GM12892 (cell line): ENCODE measurements at regions not wholly inside any gene's neighbourhood (a gene's known extent, or its start where the extent isn't known, plus 50 kb on each side); places are given as distances from the start of the nearest gene placed in this dataset.

ENCODE experiments used
- DNase-seq: peaks from one replicate; pipeline ENCODE4 v3.0.0; 2011; ENCODE audit not compliant: insufficient read length
- FAIRE-seq: peaks from 2 replicates; lab custom pipeline; 2011; peaks lifted over from hg19 to GRCh38; lab: Jason Lieb, UNC
- POLR2A ChIP-seq: IDR thresholded peaks from 2 replicates; pipeline ENCODE4 v1.6.1; 2011; ENCODE audit warnings: low read depth, low read length, control low read depth
- POLR2AphosphoS5 ChIP-seq: IDR thresholded peaks from 2 replicates; pipeline ENCODE4 v1.6.1; 2011; ENCODE audit warnings: low read depth, low read length, control low read depth
- TAF1 ChIP-seq: IDR thresholded peaks from 2 replicates; pipeline ENCODE4 v1.6.1; 2011; ENCODE audit warnings: low read depth, mild to moderate bottlenecking, control low read depth, low read length, borderline replicate concordance

- FAIRE-seq (no peak), DNase-seq (no peak)
- no peak for TF ChIP-seq POLR2AphosphoS5
- TF ChIP-seq POLR2A: no peak
- TF ChIP-seq TAF1: no peak
Measured at GRCh38 chr19:31223740-31224534, 125.3 kb downstream of the TSHZ3 start.

GRCh38 chr19:31220540-31220939 lies 128.7 kb downstream of the TSHZ3 start:
- no peak for FAIRE-seq
- TF ChIP-seq POLR2A: no peak
- no peak for TF ChIP-seq POLR2AphosphoS5
- no peak for TF ChIP-seq TAF1
- DNase-seq: no peak

GRCh38 chr19:31214997-31215396 lies 134.2 kb downstream of the TSHZ3 start:
- DNase-seq: no peak
- TF ChIP-seq POLR2A (no peak), POLR2AphosphoS5 (no peak), TAF1 (no peak)
- FAIRE-seq: no peak

- TF ChIP-seq TAF1 (no peak), POLR2AphosphoS5 (no peak), POLR2A (no peak)
- DNase-seq (no peak), FAIRE-seq (no peak)
Measured at GRCh38 chr19:31214086-31214485, 135.2 kb downstream of the TSHZ3 start.

- FAIRE-seq: no peak
- TF ChIP-seq POLR2AphosphoS5 (no peak), TAF1 (no peak), POLR2A (no peak)
- no peak for DNase-seq
Measured at GRCh38 chr19:31211088-31211487, 138.1 kb downstream of the TSHZ3 start.

GRCh38 chr19:31205887-31206518 lies 143.2 kb downstream of the TSHZ3 start:
- TF ChIP-seq POLR2AphosphoS5 (no peak), TAF1 (no peak), POLR2A (no peak)
- no peak for DNase-seq
- FAIRE-seq: no peak

GRCh38 chr19:31204115-31204514 lies 145.1 kb downstream of the TSHZ3 start:
- no peak for FAIRE-seq
- DNase-seq: no peak
- TF ChIP-seq POLR2A: no peak
- TF ChIP-seq POLR2AphosphoS5: no peak
- TF ChIP-seq TAF1: no peak

GRCh38 chr19:31185261-31185660 lies 164.0 kb downstream of the TSHZ3 start:
- TF ChIP-seq POLR2AphosphoS5: no peak
- no peak for TF ChIP-seq TAF1
- TF ChIP-seq POLR2A: no peak
- DNase-seq (no peak), FAIRE-seq (no peak)

GRCh38 chr19:31181535-31181934 lies 167.7 kb downstream of the TSHZ3 start:
- FAIRE-seq (no peak), DNase-seq (no peak)
- TF ChIP-seq POLR2A (no peak), TAF1 (no peak), POLR2AphosphoS5 (no peak)

GRCh38 chr19:31180907-31181306 lies 168.3 kb downstream of the TSHZ3 start:
- DNase-seq: no peak
- TF ChIP-seq TAF1 (no peak), POLR2A (no peak), POLR2AphosphoS5 (no peak)
- FAIRE-seq: no peak

- FAIRE-seq (no peak), DNase-seq (no peak)
- TF ChIP-seq POLR2A: no peak
Measured at GRCh38 chr19:31179471-31179852, 169.8 kb downstream of the TSHZ3 start.

- DNase-seq: no peak
- no peak for TF ChIP-seq POLR2A
- TF ChIP-seq POLR2AphosphoS5: no peak
- no peak for TF ChIP-seq TAF1
- no peak for FAIRE-seq
Measured at GRCh38 chr19:31178833-31179470, 170.3 kb downstream of the TSHZ3 start.

- TF ChIP-seq POLR2AphosphoS5 (no peak), TAF1 (no peak), POLR2A (no peak)
- FAIRE-seq (no peak), DNase-seq (no peak)
Measured at GRCh38 chr19:31177246-31177645, 172.0 kb downstream of the TSHZ3 start.
